Hepatocyte (in vitro differentiated cells): ENCODE measurements at regions not wholly inside any gene's neighbourhood (a gene's known extent, or its start where the extent isn't known, plus 50 kb on each side); places are given as distances from the start of the nearest gene placed in this dataset.

Source experiments
- CTCF ChIP-seq: fragments of 200-600 bp; sonication (generic); IDR thresholded peaks from 2 replicates; pipeline ENCODE4 v1.5.1; 2016; ENCODE audit warnings: antibody characterized with exemption, mild to moderate bottlenecking; ENCODE audit not compliant: poor library complexity
- EZH2 ChIP-seq: fragments of 200-600 bp; sonication (generic); IDR thresholded peaks from 2 replicates; pipeline ENCODE4 v1.6.1; 2016; ENCODE audit warnings: antibody characterized with exemption, mild to moderate bottlenecking, borderline replicate concordance

GRCh38 chr17:54834086-54834485 lies 66.6 kb upstream of the TOM1L1 start:
- TF ChIP-seq EZH2 (no peak), CTCF (no peak)
